Mucosa of descending colon (tissue), 3 donors: ENCODE measurements at regions not wholly inside any gene's neighbourhood (a gene's known extent, or its start where the extent isn't known, plus 50 kb on each side); places are given as distances from the start of the nearest gene placed in this dataset.

Source experiments
- ATAC-seq: fragments of 200-7000 bp; cut with Tn5 transposase; one replicate; pipeline ENCODE4 v1.9.1; 2020; ENCODE audit warnings: mild to moderate bottlenecking, moderate library complexity
- DNase-seq, 3 donors: peaks; one replicate each; pipeline ENCODE4 v3.0.0-alpha.2; 2020
- H3K36me3 ChIP-seq: fragments of 200-600 bp; one replicate; pipeline ENCODE4 v1.8.0; 2021; ENCODE audit warnings: low read depth, mild to moderate bottlenecking
- H3K4me1 ChIP-seq: fragments of 200-600 bp; one replicate; pipeline ENCODE4 v1.8.0; 2021; ENCODE audit warnings: low read depth, mild to moderate bottlenecking
- H3K4me3 ChIP-seq: fragments of 200-600 bp; one replicate; pipeline ENCODE4 v1.8.0; 2021; ENCODE audit warnings: mild to moderate bottlenecking
- H3K9me3 ChIP-seq: fragments of 200-600 bp; one replicate; pipeline ENCODE4 v1.8.0; 2021; ENCODE audit warnings: mild to moderate bottlenecking
- intact Hi-C, 2 donors: fragments of 100-400 bp; cut with DNase I in 1 of 2; cut with micrococcal nuclease in 1 of 2; formaldehyde crosslinking; loops; one replicate each; pipeline versions ENCODE4 v1.11.0 to v1.11.1; 2022; cut with DNase I, micrococcal nuclease
- TF ChIP-seq, protein P1 (sequence below): fragments of 200-600 bp; IDR thresholded peaks from one replicate; pipeline ENCODE4 v1.8.0; 2022; ENCODE audit warnings: antibody characterized with exemption, mild to moderate bottlenecking
- donor health status: DM: no; HTN: no; CAD: no; lungs with moderate emphysema.
- donor health status: DM: no; HTN: no; CAD: no.
- donor health status: DM: no; HTN: yes; CAD: no.

DNA sequence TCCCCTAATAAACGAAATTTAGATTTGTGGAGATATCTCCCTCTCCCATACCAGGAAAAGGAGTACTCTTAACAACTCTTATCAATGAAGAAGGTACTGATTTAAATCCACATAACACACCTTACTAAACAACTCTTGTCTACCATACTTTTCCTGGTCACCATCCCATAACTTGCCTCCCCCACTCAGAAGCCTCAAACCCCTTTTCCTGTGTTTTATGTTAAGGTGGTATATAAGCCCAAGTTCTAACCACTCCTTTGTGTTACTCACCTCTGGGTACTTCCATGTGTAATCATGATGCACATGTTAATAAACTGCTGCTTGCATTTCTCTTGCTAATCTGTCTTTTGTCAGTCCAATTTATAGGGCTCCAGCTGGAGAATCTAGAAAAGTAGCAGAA lies 330.7 kb downstream of the CD83 start:
- intact Hi-C loops: no loop called here
- Histone ChIP-seq H3K4me1 (peaks cover 2% of the 10 kb centered on the region), H3K9me3 (no peaks in the 10 kb centered on the region), H3K36me3 (no peaks in the 10 kb centered on the region), H3K4me3 (no peak overlapping the region)
- ATAC-seq (no peak), DNase-seq (no peak)
- TF ChIP-seq, protein P1, sequence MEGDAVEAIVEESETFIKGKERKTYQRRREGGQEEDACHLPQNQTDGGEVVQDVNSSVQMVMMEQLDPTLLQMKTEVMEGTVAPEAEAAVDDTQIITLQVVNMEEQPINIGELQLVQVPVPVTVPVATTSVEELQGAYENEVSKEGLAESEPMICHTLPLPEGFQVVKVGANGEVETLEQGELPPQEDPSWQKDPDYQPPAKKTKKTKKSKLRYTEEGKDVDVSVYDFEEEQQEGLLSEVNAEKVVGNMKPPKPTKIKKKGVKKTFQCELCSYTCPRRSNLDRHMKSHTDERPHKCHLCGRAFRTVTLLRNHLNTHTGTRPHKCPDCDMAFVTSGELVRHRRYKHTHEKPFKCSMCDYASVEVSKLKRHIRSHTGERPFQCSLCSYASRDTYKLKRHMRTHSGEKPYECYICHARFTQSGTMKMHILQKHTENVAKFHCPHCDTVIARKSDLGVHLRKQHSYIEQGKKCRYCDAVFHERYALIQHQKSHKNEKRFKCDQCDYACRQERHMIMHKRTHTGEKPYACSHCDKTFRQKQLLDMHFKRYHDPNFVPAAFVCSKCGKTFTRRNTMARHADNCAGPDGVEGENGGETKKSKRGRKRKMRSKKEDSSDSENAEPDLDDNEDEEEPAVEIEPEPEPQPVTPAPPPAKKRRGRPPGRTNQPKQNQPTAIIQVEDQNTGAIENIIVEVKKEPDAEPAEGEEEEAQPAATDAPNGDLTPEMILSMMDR: no peak

DNA sequence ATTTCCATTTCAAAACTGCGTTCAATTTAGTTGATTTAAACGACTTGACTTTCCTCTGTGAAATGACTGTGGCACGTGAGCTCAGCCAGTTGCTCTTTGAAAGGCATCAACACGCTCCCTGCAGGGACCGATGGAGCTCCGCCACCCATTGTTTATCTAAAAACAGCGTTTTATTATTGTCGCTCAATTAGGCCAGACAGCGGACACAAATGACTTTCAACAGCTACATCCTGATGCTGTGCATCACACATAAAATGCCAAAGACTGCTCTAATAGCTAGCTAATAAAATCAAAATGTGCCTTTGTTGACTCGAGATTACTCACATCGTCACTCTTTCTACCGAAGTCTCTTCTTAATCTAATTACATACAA lies 332.5 kb downstream of the CD83 start:
- intact Hi-C loops: no loop called here
- Histone ChIP-seq H3K9me3 (no peaks in the 10 kb centered on the region), H3K36me3 (no peaks in the 10 kb centered on the region), H3K4me1 (peaks cover 12% of the 10 kb centered on the region), H3K4me3 (no peak overlapping the region)
- ATAC-seq: no peak
- no peak for DNase-seq
- TF ChIP-seq, protein P1: no peak

DNA sequence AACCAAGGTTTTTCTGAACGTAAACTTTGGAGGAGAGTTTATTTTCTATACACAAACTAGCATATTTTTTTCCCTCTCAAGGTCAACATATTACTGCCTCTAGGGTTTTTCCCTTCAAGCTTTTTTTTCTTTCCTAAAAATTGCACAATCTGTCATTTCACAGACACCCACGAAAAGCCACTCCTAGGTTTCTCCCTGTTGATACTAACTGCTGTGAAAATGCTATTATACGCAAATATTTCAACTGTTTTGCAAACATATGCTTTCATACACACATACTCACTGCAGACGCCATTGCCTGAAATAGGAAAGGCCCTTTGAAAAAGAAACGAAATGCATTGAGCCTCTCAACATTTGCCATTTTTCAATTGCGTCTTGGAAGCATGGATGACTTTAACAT lies 333.0 kb downstream of the CD83 start:
- Histone ChIP-seq H3K36me3 (no peaks in the 10 kb centered on the region), H3K4me3 (no peak overlapping the region), H3K9me3 (no peaks in the 10 kb centered on the region), H3K4me1 (peaks cover 12% of the 10 kb centered on the region)
- TF ChIP-seq, protein P1: no peak
- intact Hi-C loops: no loop called here
- DNase-seq (no peak), ATAC-seq (no peak)

DNA sequence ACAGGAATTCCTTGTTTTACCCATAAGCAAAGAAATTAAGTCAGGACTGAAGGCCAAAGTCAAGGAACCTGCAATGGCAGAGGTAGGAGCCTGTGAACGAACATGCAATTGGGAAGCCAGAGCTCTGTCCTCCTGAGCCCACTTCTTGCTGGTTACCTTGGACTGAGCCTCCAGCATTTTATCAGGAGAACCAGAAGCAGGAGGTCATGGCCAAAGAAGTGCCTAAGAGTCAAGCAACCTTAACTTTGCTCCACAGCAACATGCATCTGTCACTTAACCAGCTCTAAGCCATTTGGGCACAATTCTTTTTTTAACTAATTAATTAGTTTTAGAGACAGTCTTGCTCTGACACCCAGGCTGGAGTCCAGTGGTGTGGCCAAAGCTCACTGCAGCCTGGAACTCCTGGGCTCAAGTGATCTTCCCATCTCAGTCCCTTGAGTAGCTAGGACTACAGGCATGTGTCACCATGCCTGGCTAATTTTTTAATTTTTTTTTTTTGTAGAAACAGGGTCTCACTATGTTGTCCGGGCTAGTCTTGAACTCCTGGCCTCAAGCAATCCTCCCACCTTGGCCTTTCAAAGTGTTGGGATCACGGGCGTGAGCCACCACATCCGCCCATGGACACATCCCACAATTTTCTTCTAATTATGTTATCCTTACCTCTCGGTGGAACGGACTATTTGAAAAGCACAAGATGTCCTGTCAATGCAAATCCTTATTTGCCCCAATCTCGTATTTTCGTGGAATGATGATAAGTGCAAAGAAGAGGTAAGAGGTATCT lies 334.2 kb downstream of the CD83 start:
- Histone ChIP-seq H3K4me1 (peaks cover 12% of the 10 kb centered on the region), H3K9me3 (no peaks in the 10 kb centered on the region), H3K36me3 (no peaks in the 10 kb centered on the region), H3K4me3 (no peak overlapping the region)
- intact Hi-C loops: no loop called here
- DNase-seq (no peak), ATAC-seq (no peak)
- TF ChIP-seq, protein P1: no peak

DNA sequence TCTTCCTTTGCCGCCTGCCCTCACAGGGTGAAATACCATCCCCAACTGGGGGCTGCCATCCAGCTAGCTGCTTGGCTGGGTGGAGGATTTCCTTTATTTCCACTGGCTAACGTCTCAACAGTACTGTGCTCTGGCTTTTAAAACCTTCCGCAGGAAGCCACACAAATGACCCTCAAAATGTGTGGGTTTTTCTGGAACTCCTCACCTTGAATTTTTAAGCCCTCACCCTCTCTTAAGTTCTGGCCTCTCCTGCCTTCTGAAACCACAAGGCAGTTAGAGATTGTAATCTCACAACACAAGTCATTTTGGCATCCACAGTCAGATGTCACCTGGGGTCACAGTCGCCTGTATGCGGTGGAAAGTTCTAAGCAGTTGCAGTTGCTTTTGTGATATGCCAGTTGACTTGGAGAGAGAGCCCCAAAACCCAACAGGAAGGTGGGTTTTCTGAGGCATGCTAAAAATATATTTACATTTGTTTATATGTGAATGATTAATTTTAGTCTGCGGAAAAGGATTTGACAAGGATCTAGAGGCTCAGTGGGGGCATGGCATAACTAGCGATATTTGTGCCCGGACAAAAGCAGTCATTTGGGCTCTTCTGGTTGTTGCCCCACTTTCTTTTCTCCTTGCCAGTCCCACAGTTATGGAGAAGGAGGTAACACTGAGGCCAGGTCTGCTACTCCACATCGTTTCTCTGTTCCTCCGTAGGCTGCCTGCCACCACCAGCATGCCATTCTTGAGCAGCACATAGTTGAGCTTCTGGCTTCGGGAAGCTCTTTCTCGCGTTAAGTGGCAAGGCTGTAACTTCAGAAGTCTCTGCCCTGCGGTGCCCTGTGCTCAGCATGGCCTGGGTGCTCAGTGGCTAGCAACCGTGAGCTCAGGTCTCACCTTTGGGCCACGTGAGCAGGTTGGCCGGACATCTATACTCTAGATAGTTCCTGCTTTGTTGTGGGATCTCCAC lies 335.3 kb downstream of the CD83 start:
- no peak for ATAC-seq
- TF ChIP-seq, protein P1: no peak

More for the DNA sequence above, 335.3 kb downstream of the CD83 start:
- H3K36me3 ChIP-seq: no peaks in the 10 kb centered on the region
- no peaks in the 10 kb centered on the region for H3K9me3 ChIP-seq
- intact Hi-C loops: no loop called here
- no peak overlapping the region for H3K4me3 ChIP-seq
- DNase-seq: no peak
- H3K4me1 ChIP-seq: peaks cover 12% of the 10 kb centered on the region
